DMS 273 (cell line): ENCODE measurements at regions not wholly inside any gene's neighbourhood (a gene's known extent, or its start where the extent isn't known, plus 50 kb on each side); places are given as distances from the start of the nearest gene placed in this dataset.

ENCODE experiments used
- DNase-seq: peaks from one replicate; lab custom pipeline; 2025; ENCODE audit not compliant: unreplicated experiment; lab: John Stamatoyannopoulos, UW

GRCh38 chr16:86104537-86105048, 205.6 kb downstream of the IRF8 start:
- DNase-seq, result no peak

GRCh38 chr16:86107215-86107825, 208.4 kb downstream of the IRF8 start:
- DNase-seq, result peak; percentile 5

- DNase-seq, result no peak
These were observed 209.1 kb downstream of the IRF8 start for GRCh38 chr16:86108062-86108461.

- no peak for DNase-seq
These were observed 211.2 kb downstream of the IRF8 start for GRCh38 chr16:86110134-86110533.

- no peak for DNase-seq
These were observed 211.8 kb downstream of the IRF8 start for GRCh38 chr16:86110726-86111125.

GRCh38 chr16:86112178-86112577, 213.2 kb downstream of the IRF8 start:
- DNase-seq, result no peak

- DNase-seq, result no peak
These were observed 218.3 kb downstream of the IRF8 start for GRCh38 chr16:86117235-86117634.

GRCh38 chr16:86117756-86118155, 218.8 kb downstream of the IRF8 start:
- DNase-seq, result no peak

- DNase-seq, result no peak
These were observed 219.7 kb downstream of the IRF8 start for GRCh38 chr16:86118467-86119307.

GRCh38 chr16:86120201-86121192, 221.5 kb downstream of the IRF8 start:
- no peak for DNase-seq

- DNase-seq, result no peak
These were observed 222.5 kb downstream of the IRF8 start for GRCh38 chr16:86121374-86122010.

- no peak for DNase-seq
These were observed 223.8 kb downstream of the IRF8 start for GRCh38 chr16:86122681-86123342.

- no peak for DNase-seq
These were observed 225.4 kb downstream of the IRF8 start for GRCh38 chr16:86124321-86124720.

GRCh38 chr16:86126891-86127290, 227.9 kb downstream of the IRF8 start:
- no peak for DNase-seq

GRCh38 chr16:86127366-86127765, 228.4 kb downstream of the IRF8 start:
- no peak for DNase-seq

- no peak for DNase-seq
These were observed 229.3 kb downstream of the IRF8 start for GRCh38 chr16:86128246-86128645.

GRCh38 chr16:86129541-86129940, 230.6 kb downstream of the IRF8 start:
- DNase-seq, result no peak

- DNase-seq, result no peak
These were observed 234.4 kb downstream of the IRF8 start for GRCh38 chr16:86133377-86133776.

- no peak for DNase-seq
These were observed 234.9 kb downstream of the IRF8 start for GRCh38 chr16:86133847-86134375.
